HG03095 (cell line): ENCODE measurements at regions not wholly inside any gene's neighbourhood (a gene's known extent, or its start where the extent isn't known, plus 50 kb on each side); places are given as distances from the start of the nearest gene placed in this dataset.
"Not testable (repeated sequence)": the region's sequence is repeated elsewhere in the genome, so short reads cannot be mapped to it uniquely, and the experiment has no call there.

ENCODE experiments used
- ATAC-seq: cut with Tn5 transposase; IDR thresholded peaks from one replicate; pipeline ENCODE4 v1.9.1; 2021; ENCODE audit warnings: moderate library complexity; ENCODE audit not compliant: unreplicated experiment

DNA sequence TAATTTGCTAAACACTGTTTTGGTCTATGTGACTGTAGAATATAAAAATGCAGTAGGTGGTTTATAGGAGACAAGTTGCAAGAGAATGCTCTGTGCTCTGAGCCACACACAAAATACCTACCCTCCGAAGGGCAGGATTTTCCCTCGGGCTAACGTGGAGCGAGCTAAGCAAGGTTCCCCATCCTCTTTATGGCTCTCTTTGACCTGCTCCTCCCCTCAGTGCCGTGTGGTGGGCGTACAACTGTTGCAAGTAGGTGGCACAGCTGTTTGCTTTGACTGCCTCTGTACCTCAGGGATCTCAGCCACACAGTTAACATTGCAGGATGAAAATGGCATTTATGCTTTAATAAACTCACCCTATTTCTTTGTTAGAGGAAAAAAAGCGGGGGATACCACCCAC, 339.1 kb downstream of the SATB1 start:
- no peak for ATAC-seq

DNA sequence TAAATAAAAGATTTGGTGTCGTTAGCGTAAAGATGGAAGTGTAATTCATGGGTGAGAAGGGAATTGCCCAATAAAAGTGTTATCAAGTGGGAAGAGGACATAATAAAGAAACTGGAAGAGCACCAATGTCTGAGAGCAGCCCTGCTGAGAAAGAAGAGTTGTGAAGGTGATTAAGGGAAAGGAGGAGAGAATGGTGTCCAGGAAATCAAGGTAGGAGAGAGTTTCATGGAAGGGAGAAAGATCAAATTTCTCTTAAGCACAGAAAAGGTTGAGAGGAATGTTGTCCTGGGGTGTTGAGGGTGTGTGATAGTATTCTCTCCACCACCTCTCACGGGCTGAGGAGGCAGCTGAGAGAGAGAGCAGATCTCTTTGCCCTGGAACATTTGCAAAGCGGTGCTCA, 339.7 kb downstream of the SATB1 start:
- no peak for ATAC-seq

DNA sequence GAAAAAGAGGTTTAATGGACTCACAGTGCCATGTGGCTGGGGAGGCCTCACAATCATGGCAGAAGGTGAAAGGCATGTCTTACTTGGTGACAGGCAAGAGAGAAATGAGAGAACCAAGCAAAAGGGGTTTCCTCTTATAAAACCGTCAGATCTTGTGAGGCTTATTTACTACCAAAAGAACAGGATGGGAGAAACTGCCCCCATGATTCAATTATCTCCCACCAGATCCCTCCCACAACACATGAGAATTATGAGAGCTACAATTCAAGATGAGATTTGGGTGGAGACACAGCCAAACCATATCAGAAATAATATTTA, 340.8 kb upstream of the TBC1D5 start:
- not testable (repeated sequence) for ATAC-seq

DNA sequence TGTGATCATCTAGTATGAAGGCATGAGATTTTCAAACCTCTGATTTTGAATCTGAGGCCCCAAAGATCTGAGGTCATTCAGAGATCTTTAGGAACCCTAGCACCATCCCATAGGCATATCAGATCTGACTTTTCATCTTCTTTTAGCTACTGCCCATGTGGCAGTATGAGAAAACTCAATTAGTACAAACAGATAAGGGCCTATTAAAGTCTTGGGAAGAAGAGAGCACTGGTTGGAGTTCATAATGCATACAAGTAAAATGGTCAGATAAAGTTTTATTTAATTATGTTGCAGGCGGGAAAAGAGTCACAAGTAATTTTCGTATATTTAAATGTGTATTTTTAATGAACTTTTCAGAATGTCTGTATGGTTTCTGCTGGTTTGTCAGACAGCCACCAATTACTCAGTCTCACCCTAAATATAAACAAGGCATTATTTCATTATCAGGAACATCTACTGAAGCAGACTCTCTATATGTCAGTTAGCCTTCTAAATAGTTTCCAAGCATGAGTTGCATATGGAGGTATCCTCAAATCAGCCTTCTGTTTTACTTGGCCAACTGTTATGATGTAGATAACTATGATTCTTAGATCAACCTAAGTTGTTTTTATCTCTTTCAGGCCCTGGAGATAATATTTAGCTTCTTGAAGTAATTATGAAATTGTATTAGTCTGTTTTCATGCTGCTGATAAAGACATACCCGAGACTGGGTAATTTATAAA, 340.3 kb upstream of the TBC1D5 start:
- ATAC-seq: no peak

DNA sequence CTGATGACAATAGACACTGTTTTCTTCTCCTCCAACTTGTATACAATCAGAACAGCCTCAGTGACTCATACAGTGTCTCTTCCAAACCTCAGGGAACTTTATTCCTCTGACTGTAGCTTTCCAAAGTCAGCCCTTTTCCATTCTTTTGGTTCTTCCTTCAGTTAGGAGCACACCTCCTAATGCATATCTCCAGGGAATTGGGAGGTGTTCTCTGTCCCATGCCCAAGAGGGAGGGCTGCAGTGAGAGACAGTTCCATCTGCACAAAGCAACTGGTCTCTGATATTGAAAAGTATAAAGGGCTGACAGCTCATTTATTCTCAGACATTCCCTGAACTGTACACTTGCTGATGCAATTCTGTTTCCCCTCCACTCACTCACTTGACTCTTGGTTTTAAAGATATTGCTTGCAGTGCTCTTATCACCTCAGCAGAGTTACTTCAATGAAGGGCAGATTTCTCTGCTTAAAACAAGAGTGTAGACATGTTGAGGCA, 337.8 kb upstream of the TBC1D5 start:
- ATAC-seq: no peak

DNA sequence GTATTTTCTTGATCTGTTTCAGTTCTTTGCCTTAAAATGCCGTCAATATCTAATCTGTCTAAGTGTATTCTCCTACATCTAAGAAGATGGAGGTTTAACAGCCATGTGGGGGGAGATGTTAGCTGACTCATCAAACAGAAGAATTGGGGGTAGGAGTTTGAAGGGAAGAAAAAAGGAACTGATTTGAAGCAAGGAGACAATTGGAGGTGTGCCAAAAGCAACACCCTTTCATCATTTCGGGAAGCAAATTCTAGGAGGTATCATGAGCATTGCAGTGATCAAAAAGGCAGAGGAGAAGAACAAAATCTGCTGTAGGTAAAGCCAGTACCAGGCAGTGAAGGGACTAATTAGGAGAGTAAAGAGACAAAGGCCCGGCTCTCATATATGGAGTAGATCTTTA, 337.3 kb upstream of the TBC1D5 start:
- no peak for ATAC-seq

DNA sequence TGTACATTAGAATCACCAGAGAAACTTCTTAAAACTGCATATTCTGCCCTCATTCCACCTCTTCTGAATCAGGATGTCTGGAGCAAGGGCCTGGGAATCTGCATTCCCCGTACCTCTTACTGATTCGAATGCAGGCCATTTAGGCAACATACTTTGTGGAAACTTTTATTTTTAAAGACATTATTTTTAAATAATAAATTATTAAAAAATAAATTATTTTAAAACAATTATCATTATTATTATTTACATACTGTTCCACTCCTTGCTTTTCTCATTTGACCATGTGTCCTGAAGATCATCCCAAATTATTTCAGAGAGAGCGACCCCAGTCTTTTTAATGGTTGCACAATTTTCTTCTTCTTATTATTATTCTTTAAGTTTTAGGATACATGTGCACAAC, 336.6 kb upstream of the TBC1D5 start:
- no peak for ATAC-seq

DNA sequence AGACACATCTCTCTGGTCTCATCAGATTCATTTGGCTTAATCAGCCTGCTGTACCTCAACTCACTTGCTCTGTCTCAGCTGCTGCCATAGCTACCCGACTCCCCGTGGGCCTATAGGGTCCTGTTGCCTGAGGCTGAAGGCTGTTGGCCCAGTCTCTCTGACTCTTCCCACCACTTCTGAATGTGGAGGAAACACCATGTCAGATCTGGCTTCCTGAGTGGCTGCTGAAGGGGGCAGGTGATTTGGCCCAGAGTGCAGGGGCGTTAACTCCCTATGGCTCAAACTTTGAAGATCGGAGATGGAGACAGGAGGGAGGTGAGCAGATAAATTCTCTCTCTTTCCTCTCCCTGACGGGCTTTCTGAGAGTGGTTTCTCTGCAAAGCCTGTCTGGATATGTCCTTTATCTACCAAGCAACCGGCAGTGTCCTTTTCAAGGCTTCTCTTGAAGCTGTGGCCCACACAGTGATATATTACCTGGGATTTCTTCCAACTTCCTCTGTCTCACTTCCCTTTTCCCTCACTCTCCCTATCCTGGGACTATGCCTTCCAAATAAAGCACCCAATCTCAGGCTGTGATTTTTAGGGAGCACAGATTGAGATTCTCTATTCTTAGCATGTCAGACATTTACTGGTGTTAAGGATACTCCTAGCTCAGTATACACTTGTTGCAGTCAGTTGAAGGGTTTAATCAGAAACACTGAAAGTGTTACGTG, 334.9 kb upstream of the TBC1D5 start:
- ATAC-seq: no peak

DNA sequence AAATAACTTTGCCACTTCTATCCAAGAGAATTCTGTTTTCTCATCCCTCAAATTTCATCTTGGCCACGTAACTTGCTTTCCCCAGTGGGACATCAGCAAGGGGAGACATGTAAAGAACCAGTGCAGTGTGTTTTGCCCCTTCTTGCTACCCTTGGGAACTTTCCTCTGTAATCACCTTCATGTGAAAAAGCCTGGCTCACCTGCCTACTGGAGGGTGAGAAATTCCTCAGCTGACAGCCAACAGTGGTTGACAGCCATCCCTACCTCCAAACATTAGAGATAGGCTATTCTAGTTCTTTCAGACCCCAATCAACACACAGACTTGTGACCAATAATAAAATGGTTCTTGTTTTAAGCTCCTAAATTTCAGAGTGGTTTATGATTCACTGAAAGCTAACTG, 333.9 kb upstream of the TBC1D5 start:
- no peak for ATAC-seq

DNA sequence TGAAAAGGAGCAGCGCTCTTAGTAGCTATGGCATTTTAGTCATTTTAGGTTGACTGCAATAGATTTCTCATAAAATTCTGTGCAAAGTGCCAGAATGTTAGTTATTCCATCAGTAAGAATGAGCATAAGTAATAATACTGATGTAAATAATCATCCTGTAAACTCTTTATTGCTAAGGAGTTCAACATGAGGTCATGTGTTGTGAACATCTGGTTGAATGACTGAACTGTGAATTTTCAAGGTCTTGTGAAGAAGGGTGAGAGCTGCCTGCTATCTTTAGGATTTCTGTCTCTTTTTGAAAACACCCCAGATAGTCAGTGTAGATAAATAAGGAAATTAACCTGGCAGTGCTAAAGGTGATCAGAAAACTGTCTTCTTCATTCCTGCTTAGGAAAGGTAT, 333.4 kb upstream of the TBC1D5 start:
- no peak for ATAC-seq

DNA sequence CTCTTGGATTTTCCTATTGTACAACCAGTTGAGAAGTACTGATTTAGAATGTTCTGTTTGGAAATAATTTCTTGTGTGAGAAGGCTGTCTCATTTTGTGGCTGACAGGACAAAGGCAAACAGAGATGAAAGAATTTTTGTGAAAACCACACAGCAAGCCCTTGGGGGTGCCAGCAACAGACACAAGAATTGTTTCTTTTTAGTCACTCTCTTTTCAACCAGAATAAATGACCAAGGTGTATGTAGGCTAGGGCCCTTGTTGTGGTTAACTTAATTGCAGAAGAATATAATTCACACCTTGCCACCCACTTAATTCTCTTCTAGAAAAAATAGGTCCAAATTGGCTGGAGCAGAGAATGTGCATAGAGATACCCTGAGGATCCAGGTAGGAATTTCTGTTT, 329.4 kb upstream of the TBC1D5 start:
- no peak for ATAC-seq

DNA sequence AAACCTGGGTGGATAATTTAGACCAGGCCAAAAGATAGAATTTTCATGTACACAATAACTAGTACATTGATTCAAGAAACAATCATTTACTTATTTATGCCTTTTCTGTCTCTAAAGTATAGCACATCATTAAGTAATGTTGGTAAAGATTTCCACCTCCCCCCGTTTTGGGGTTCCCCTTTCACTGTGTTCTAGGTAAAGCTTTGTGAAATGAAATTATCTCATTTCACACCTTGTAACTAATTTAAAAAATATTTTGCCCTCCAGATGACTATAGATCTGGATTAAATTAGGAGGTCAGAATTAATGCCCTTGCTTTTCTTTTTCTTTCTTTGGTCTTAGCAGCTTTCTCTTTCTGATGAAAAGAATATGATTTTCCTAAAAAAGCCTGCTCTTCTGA, 328.5 kb upstream of the TBC1D5 start:
- no peak for ATAC-seq

DNA sequence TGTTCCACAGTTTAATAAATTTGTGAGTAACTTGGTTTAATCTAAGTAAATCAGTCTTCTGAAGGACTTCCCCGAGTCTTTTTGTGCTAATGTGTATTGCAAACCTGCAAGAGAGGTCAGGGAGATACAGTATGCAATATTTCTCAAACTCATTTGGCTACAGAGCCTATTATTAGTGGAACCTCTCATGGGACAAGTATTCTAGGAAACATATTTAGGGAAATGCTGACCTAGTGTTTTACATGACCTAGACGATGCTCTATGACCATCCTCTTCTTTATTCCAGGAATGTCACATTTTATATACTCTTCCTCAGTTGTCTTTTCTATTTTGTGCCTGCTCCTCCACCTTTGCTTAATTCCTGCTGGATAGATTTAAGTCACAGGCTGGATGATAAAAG, 327.8 kb upstream of the TBC1D5 start:
- ATAC-seq: no peak

DNA sequence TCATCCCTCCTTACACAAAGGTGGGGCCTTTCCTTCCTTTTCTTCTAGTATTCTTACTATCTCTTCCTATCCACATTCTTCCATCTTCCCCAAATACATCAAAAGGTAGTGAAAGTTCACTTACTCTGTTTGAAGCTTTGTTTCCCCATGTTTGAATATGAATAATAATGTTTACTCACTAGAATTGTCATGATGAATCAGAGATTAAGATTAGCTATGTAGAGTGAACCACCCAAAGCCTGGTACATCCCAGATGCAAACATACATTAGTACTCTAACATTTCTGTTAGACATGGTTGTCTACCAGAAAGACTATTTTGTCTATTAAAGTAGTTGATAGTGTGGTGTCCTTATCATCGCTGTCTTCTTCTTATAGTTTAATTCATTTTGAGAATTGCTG, 327.1 kb upstream of the TBC1D5 start:
- no peak for ATAC-seq

DNA sequence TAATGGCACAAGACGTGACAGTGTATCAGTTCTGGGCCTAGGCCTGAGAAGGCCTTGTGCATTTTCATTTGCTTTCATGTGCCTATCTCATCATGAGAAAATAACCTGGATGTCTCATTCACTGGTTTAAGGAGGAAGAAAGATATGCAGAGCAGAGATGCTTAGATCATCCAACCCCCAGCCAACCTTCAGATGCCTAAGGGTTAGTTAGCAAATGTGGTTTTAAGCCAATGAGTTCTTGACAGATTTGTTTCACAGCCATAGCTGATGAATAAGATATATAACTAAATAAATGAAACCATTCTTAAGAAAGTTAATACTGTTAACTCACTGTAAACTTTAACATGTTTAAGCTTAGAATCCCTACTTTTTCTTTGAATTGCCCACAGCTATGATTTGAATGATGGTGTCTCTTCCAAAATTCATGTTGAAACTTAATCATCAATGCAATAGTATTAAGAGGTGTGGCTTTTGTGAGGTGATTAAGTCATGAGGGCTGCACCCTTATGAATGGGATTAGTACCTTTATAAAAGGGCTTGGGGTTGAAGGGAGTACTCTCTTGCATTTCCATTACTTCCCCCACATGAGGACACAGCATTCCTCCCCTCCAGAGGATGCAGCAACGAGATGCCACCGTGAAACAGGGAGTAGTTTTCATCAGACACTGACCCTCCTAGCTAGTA, 324.6 kb upstream of the TBC1D5 start:
- no peak for ATAC-seq

DNA sequence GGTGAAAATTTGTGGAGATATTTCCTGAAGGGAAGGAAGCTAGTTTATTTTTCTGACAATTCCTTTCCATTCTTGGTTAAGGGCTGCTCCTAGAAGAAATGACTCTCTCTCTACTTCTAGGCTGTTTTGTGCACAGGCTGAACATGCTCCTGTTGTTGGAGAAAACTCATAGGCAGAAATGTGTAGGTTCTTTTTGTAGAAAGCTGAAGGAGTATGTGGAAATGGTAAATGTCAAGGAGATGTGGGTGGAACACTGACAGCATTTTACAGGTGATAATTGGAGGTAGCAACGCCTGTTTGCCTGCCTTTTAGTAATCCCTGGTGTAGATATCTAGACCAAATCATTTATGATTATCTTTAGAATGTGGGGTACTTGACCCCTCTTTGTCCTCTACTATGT, 322.2 kb upstream of the TBC1D5 start:
- ATAC-seq: no peak

DNA sequence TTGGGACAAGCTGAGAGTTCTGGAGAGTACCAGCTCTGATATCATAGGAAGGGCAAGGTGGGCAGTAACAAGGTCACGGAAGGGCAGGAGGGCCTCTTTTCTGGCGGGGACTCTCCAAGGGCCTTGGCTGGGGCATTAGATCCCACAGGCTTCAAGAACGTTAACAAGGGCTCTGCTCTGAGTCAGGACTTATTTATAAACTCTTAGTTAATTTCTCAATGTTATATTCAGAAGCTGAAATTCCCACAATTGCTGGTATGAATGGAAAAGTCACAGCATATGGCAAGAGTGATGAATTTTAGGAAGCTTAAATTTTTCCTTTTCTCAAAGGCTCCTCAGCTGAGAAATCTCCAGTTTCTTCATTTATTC, 320.2 kb upstream of the TBC1D5 start:
- ATAC-seq: no peak

DNA sequence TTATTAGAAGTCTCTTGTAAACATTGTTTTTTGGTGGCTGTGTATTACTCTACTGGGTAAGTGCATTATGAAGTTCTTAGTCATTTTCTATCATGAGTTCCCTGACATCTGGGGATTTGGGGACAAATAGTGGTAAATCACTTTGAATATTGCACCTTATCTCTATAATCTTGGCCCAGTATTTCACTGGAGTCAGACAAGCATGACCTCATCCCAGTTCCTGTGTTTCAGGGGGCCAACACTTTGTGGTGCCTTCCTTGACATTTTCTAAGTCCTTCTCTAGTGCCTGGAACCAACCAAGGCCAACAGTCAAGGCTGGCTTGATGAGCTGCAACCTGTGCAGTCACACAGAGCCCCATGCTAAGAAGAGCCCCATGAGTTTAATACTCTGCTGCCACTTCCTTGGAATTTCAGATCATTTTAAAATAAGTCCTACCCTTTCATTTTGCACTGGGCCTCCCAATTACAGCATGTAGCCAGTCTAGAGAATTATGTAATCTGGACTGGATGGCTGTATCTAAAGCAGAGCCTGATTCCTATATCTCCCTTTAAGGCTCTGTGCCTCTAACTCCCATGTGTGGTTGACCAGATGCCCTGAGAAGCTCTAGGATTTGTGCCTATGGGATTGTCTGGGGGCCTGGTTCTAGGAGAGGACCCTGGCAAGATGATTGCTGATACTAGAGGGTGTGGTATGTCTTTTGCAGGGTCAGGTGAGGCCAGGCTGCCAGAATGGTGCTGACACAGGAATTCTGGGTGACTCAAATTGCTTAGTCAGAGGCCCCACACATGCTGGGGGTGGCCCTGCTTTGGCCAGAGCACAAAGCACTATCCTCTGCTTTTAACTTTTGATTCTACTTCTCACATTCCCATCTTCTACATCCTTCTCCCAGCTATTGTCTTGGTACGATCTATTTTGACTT, 319.6 kb upstream of the TBC1D5 start:
- ATAC-seq: no peak

DNA sequence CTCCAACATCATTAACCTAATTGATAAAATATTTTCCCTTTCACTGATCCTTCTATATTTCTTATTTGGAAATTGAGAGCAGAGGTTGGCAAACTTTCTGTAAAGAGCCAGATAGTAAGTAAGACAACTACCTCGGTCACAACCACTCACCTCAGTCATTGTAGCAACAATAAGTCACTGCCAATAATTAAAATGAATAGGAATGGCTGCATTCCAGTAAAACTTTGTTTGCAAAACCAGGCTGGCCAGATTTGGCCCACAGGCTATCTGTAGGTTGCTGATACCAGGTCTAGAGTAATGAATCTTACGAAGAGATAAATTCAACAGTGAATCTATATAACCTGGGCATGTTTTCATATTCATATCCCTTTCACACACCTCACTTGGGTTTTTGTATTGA, 316.2 kb upstream of the TBC1D5 start:
- ATAC-seq: no peak

DNA sequence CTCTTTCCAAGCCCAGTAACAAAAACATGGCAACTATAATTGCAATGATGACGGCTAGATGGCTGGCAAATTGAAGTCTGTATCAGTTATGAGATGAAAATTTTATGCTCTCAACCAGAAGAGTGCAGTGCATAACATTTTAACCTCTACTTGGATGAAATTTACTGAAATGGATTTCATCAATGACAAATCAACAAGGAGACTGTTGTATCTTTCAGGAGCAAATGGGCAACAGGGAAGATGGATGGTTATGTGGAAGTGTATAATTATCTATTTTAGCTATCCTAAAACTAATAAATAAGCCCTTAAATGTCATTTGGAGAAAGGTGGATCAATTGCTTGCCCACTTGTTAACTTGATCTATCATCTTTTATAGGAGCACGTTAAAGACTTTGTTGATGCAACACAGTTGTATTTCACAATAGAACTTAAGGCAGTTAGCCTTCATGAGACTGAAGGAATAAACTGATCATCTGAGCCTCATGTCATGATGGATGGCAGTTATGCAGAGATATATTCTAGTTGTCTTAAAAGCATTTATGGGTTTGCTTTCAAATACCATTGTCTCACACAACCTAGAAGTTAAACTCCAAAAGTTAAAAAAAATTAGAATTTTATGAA, 315.1 kb upstream of the TBC1D5 start:
- ATAC-seq: no peak

DNA sequence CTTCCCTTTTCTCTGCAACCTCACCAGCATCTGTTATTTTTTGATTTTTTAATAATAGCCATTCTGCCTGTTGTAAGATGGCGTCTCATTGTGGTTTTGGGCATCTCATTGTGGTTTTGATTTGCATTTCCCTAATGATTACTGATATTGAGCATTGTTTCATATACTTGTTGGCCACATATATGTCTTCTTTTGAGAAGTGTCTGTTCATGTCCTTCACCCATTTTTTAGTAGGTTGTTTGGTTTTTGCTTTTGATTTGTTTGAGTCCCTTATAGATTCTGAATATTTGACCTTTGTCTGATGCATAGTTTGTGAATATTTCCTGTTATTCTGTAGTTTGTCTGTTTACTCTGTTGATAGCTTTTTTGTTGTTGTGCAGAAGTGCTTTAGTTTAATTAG, 312.2 kb upstream of the TBC1D5 start:
- ATAC-seq: no peak
